ENCODE measurements at regions not wholly inside any gene's neighbourhood (a gene's known extent, or its start where the extent isn't known, plus 50 kb on each side); places are given as distances from the start of the nearest gene placed in this dataset.
"Not testable (repeated sequence)": the region's sequence is repeated elsewhere in the genome, so short reads cannot be mapped to it uniquely, and the experiment has no call there.

DNA sequence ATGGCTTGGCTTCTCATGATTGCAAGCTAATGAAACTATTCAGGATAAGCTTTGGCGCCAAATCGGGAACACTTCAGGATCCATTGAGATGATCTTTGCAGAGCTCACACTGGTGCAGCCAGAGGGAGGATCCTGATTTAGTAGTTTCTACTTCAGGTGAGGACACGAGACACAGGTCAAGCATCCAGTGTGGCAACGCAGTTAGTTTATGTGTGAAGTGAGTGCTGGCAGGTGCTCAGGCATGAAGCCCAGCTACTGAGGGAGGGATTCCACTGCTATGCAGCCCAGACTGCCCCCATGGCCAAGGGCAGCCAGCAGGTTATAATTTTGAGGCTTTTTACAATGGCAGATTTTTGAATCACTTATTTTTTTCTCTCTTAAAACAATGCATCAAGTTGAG is 113.5 kb upstream of the PCED1B start:
- DNase-seq, result no peak
- ATAC-seq, result no peak
- intact Hi-C loops (cut with DNase I, micrococcal nuclease), result no loop called here

DNA sequence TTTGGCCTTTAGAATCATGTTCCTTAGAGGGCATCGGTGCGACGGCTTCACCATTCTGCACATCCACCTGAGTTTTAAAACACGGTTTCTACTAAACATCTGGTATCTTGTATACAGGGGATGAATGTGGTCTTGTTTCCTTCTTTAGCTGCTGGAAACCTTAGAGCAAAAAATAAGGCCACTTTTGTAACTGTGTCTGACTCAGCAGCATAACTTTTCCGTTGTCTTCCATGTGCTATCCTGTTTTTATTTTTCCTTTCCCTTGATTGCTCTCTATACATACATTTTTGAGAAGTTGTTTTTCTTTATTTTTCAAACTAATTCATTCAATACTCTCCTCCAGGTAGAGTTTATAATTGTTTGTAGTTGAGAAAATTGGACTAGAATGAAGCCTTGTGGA is 108.8 kb upstream of the PCED1B start:
- no peak for DNase-seq
- no peak for ATAC-seq

DNA sequence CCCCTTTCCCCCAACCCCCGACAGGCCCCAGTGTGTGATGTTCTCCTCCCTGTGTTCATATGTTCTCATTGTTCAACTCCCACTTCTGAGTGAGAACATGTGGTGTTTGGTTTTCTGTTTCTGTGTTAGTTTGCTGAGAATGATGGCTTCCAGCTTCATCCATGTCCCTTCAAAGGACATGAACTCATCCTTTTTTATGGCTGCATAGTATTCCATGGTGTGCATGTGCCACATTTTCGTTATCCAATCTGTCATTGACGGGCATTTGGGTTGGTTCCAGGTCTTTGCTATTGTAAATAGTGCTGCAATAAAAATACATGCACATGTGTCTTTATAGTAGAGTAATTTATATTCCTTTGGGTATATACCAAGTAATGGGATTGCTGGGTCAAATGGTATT is 105.5 kb upstream of the PCED1B start:
- intact Hi-C loops (cut with DNase I, micrococcal nuclease); ATAC-seq; DNase-seq: not testable (repeated sequence)

More for the DNA sequence above, 108.8 kb upstream of the PCED1B start:
- intact Hi-C loops (cut with DNase I, micrococcal nuclease), result no loop called here

DNA sequence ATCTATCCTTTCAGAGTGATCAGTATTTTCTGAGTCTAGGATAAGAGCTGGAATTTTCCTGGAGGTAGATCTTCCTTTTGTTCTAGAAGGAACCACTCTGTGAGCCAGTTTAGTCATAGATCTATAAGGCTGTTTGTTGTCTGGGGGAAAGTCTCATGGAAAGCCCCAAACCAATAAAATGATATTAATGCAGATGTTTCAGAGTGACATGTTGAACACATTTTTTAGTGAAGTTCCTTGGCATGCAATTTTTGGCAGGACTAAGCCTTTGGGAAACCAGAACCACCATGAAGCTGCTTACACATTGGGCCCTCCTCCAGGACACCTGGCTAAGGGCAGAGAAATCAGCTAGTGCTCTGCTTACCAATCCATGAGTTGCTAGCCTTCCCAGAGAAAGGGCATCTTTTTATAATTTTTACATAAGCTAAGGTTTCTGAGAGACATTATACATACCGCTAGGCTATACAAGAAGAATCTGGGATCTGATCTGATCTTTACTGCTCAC is 101.5 kb upstream of the PCED1B start:
- ATAC-seq, result no peak
- intact Hi-C loops (cut with DNase I, micrococcal nuclease), result no loop called here
- DNase-seq, result no peak

DNA sequence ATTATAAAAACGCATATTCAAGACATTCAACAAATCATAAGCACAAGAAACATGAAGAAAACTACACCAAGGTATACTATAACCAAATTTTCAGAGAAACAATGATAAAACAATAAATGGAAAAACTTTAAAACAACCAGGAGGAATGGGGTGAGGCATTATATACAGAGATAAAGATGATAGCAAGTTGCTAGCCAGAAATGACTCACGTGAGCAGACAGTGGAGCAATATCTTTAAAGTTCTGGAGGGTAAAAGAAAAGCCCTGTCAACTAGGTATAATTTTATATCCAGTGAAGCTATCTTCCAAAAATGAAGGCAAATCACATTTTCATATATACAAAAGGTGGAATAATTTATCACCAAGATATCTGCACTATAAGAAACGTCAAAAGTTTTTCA is 97.8 kb upstream of the PCED1B start:
- ATAC-seq, result no peak
- no peak for DNase-seq
- intact Hi-C loops (cut with DNase I, micrococcal nuclease), result no loop called here

DNA sequence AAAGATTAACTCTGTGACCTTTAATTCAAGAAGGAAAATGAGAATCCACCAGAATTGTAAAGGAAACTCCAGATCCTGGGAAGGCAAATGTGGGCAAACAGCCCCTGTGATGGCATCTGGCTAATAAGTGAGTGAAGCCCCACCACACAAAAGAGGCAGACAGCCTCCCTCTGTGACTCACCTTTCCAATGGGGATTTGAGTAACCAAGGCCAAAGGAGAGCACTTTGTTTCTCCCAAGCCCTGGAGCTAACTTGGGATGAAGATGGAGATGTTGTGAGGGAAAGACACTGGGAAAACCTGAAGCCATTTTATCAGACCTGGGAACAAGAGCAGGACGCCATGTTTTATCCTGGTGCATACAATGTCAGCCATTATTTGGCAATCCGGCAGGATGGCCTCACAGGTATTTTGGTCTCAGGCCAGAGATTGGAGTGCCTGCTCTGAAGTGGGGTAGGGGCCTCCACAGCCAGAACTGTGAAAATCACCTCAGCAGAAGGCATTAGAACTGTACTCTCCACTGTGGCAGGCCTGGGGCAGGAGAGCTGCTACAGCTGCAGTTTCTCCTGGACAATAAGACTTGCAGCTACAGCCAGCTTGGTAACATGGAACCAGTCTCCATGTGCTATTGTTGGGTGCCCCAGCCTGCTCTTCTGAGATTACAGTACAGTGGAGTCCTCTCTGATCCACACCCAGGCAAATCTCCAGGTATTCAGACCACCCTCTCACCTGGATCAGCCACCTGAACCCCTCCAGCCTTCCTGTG is 96.6 kb upstream of the PCED1B start:
- intact Hi-C loops (cut with DNase I, micrococcal nuclease), result no loop called here
- ATAC-seq, result no peak
- DNase-seq, result no peak

DNA sequence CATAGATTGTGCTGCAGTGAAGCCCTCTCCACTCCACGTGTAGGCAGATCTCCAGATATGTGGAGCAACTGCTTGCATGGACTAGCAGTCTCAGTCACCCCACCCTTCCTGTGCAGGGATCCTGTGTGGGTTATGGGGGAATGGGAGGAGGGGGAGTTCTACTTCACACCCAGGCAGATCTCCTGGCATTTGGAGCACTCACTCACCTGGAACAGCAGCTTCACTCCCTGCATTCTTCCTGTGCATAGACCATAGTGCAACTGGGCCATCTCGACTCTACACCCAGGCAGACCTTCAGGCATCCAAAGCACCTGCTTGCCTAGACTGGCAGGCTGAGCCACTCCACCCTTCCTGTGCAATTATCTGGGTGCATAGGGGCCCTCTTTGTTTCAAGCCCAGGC is 96.0 kb upstream of the PCED1B start:
- ATAC-seq (no peak), DNase-seq (no peak)
- intact Hi-C loops (cut with DNase I, micrococcal nuclease), result no loop called here

DNA sequence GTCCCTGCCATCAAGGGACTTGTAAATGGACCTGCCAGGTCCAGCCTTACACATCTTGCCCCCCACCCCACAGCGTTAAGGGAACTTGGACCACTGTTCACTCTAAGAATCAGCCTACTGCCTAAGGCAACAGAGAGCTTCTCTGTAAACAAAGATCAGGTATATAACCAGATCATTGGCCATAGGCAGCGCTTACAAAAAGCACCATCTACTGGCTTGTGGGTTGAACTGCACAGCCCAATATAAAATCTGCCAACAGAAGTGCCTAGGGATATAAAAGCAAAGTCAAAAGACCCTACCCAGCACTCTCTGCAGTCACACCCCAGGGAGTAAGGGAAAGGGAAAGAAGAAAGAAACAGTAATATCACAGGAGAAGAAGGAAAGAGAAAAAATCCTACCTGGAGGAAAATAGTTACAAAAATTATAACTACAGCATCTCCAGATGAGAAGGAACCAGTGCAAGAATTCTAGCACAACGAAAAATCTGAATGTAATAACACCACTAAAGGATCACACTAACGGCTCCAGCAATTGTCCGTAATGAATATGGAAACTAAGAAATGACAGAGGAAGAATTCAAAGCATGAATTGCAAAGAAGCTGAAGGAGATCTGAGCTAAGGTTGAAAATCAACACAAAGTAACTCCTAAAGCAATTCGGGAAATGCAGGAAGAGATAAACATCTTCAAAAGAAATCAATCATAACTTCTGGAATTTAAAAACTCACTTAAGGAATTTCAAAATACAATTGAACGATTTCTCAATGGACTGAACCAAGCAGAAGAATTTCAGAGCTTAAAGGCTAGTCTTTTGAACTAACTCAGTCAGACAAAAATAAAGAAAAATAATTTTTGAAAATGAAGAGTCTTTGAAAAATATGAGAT is 95.2 kb upstream of the PCED1B start:
- DNase-seq (no peak), ATAC-seq (peak; percentile 83)
- intact Hi-C loops (cut with DNase I, micrococcal nuclease), result no loop called here

DNA sequence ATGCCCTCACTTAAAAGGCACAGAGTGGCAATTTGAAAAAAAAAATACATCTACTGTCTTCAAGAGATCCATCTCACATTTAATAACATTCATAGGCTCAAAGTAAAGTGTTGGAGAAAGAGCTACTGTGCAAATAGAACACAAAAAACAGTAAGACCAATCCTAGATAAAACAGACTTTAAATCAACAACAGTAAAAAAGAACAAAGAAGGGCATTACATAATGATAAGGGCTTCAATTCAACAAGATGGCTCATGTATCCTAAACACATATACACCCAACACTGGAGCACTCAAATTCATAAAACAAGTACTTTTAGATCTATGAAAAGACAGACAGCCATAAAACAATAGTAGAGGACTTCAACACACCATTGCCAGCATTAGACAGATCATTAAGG is 93.6 kb upstream of the PCED1B start:
- ATAC-seq (peak; percentile 34), DNase-seq (no peak)
- intact Hi-C loops (cut with DNase I, micrococcal nuclease), result no loop called here

DNA sequence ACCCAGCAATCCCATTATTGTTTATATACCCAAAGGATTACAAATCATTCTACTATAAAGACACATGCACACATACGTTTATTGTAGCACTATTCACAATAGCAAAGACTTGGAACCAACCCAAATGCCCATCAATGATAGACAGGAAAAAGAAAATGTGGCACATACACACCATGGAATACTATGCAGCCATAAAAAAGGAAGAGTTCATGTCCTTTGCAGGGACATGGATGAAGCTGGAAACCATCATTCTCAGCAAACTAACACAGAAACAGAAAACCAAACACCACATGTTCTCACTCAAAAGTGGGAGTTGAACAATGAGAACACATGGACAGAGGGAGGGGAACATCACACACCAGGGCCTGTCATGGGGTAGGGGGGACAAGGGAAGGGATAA is 91.3 kb upstream of the PCED1B start:
- DNase-seq; ATAC-seq; intact Hi-C loops (cut with DNase I, micrococcal nuclease): not testable (repeated sequence)

DNA sequence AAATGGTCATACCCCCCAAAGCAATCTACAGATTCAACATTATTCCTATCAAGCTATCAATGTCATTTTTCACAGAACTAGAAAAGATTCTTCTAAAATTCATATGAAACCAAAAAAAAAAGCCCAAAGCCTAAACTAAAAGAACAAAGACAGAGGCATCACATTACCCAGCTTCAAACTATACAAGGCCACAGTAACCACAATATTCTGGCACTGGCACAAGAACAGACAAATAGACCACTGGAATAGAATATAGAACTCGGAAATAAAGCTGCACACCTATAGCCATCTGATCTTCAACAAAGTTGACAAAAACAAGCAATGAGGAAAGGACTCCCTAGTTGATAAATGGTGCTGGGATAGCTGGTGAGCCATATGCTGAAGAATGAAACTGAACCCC is 89.2 kb upstream of the PCED1B start:
- DNase-seq, result no peak

DNA sequence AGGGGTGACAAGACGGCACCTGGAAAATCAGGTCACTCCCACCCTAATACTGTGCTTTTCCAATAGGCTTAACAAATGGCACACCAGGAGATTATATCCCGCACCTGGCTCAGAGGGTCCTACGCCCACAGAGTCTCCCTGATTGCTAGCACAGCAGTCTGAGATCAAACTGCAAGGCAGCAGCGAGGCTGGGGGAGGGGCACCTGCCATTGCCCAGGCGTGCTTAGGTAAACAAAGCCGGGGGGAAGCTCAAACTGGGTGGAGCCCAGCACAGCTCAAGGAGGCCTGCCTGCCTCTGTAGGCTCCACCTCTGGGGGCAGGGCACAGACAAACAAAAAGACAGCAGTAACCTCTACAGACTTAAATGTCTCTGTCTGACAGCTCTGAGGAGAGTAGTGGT is 87.4 kb upstream of the PCED1B start:
- intact Hi-C loops (cut with DNase I, micrococcal nuclease); ATAC-seq; DNase-seq: not testable (repeated sequence)

More for the DNA sequence above, 89.2 kb upstream of the PCED1B start:
- intact Hi-C loops (cut with DNase I, micrococcal nuclease), result no loop called here
- no peak for ATAC-seq

DNA sequence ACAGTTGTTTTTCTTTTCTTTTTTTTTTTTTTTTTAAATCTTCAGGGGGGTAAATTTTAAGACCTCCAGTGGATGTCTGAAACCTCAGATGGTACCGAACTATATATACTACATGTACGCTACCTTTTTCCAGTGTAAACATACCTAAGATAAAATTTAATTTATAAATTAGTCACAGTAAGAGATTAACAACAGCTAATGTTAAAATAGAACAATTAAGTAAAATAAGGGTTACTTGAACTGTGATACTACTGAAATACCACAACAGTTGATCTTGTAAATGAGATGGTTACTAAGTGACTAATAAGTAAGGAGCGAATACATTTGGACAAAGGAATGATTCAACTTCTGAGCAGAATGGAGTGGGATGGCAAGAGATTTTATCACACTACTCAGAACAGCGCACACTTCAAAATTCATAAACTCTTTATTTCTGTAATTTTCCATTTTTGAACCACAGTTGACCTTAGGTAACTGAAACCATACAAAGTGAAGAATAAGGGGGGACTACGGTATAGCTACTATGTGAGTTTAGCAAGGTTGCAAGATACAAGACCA is 80.5 kb upstream of the PCED1B start:
- no peak for DNase-seq
- ATAC-seq, result no peak
- intact Hi-C loops (cut with DNase I, micrococcal nuclease), result no loop called here

DNA sequence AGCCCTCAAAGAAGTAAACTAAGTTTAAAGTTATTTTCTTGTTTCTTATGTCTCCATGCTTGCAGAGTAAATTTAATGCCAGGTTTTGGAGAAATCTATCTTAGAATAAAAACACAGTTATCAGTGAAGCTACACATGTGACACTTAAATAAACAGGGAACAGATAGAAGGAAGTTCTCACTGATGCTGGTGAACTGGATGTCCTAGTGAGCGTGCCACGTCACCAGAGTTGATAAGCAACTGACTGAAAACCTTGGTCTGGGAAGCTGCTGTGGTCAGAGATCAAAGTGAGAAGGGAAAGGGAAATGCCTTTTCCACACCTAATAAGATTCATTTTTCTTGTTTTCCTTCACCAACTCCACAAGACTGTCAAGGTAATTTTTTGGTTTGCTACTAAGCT is 74.8 kb upstream of the PCED1B start:
- ATAC-seq (no peak), DNase-seq (no peak)
- intact Hi-C loops (cut with DNase I, micrococcal nuclease), result no loop called here

DNA sequence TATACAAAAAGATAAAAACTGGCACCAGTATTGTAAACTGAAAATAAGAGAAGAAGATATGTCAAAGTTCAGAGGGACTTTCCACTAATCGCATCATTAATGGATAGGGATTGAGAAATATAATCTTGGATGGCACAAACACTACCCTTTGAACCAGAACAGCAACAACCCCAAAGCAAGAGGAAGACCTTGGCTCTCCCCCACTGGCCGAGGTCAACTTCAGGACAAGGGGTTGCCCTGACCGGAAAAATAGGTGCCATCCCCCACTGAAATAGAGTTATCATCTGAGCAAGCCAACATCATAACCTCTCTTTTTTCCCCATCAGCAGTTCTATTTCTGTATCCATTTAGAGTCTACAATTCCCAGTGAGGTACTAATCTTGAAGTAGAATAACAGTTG is 72.4 kb upstream of the PCED1B start:
- intact Hi-C loops (cut with DNase I, micrococcal nuclease), result no loop called here
- no peak for ATAC-seq

DNA sequence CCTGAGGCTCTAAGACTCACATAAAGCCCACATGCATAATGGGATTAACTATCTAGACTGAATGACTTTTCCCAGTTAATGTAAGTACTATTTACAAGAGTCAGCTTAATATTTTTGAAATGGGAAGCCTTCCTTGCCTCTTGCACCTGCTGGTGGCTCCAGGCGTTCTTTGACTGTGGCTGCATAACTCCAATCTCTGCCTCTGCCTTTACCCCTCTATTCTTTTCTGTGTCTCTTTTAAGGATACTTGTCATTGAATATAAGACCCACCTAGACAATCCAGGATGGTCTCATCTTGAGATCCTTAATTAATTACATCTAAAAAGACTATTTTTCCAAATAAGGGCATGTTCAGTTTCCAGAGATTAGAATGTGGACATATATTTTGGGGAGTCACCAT is 66.9 kb upstream of the PCED1B start:
- intact Hi-C loops (cut with DNase I, micrococcal nuclease), result no loop called here
- DNase-seq (no peak), ATAC-seq (no peak)

More for the DNA sequence above, 72.4 kb upstream of the PCED1B start:
- no peak for DNase-seq

DNA sequence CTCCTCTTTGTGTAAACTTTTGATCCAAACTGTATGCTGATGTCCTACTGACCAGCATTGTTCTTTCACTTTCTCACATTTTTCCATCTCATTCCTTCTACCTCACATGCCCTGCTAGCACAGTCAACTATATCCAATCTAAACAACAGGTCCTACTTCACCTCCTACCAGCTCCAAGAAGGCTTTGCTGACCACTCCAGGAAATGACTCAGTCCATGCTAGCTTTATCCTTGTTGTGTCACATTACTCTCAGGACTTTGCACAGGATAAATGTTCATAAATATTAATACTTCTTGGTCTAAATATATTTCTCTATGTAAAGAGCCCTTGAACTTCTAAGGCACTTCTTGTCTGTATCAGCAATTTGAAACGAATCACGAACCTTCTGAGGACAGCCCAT is 64.9 kb upstream of the PCED1B start:
- intact Hi-C loops (cut with DNase I, micrococcal nuclease), result no loop called here
- DNase-seq, result no peak
- ATAC-seq, result no peak

DNA sequence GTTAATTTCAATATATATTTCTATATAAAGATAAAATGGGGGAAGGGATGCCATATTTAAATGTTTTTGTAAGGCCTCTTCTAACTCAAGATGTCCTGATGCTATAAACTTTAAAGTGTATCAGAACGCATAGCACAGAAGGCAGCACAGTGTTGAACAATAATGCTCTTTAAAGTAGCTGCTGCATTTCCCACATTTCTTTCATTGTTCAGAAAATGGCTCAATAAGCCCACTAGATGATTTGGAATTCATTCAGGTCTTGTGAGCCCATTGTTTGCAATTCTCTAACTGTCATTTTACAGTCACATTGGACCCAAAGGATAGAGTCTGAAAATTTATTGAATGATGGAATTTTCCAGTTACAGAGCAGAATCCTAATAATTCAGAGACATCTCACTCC is 64.0 kb upstream of the PCED1B start:
- no peak for ATAC-seq
- intact Hi-C loops (cut with DNase I, micrococcal nuclease), result no loop called here
- no peak for DNase-seq

DNA sequence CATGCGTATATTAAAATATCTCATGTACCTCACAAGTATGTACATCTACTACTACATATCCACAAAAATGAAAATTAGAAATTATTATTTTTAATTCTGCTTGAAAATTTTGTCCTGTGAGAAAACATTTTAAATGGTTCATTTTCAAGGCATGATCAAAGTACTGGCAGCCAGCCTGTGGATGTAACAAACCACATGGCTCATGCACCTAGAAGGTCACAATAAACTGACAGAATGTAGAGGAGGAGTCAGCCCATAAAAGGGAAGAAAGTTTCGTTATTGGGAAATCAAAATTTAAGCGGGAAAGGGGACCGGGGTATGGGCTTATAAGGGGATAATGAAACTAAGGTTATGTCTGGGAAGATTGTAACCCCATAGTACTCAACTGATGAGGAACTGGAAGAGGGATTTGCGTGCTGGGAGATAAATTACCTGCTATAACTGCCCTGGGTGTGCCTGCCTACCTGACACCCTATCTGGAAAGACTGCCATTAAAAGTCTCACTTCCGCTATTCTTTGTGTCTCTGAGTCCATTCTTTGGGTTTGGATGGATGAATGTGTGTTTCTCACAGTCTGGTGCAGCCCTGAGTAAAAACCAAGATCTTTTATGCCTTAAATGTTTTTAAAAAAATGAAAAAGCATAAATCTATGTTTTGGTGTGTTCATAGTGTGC is 62.2 kb upstream of the PCED1B start:
- peak; percentile 68 for ATAC-seq
- no peak for DNase-seq
- intact Hi-C loops (cut with DNase I, micrococcal nuclease), result no loop called here
